Neural progenitor cell (in vitro differentiated cells): ENCODE measurements at regions not wholly inside any gene's neighbourhood (a gene's known extent, or its start where the extent isn't known, plus 50 kb on each side); places are given as distances from the start of the nearest gene placed in this dataset.

ENCODE experiments used
- DNase-seq: peaks from one replicate; pipeline ENCODE4 v3.0.0-alpha.2; 2016; ENCODE audit warnings: low spot score
- H2AFZ ChIP-seq: fragments of 200-600 bp; sonication (generic); replicated peaks from 2 replicates; pipeline ENCODE4 v1.6.1; 2016; ENCODE audit warnings: antibody characterized with exemption
- H3F3A ChIP-seq: fragments of 200-600 bp; sonication (generic); 2 replicates; pipeline ENCODE4 v1.6.1; 2016; ENCODE audit warnings: antibody characterized with exemption, low read depth
- H3K27ac ChIP-seq: fragments of 200-600 bp; sonication (generic); 2 replicates; pipeline ENCODE4 v1.5.1; 2016; ENCODE audit warnings: mild to moderate bottlenecking
- H3K27me3 ChIP-seq: fragments of 200-600 bp; sonication (generic); 2 replicates; pipeline ENCODE4 v1.6.1; 2016; ENCODE audit warnings: mild to moderate bottlenecking, moderate library complexity
- H3K36me3 ChIP-seq: fragments of 200-600 bp; sonication (generic); 2 replicates; pipeline ENCODE4 v1.5.1; 2016
- H3K4me1 ChIP-seq: fragments of 200-600 bp; sonication (generic); 2 replicates; pipeline ENCODE4 v1.6.1; 2016; ENCODE audit warnings: mixed run types
- H3K4me2 ChIP-seq: fragments of 200-600 bp; sonication (generic); 2 replicates; pipeline ENCODE4 v1.6.1; 2016
- H3K4me3 ChIP-seq: fragments of 200-600 bp; sonication (generic); 2 replicates; pipeline ENCODE4 v1.5.1; 2016
- H3K79me2 ChIP-seq: fragments of 200-600 bp; sonication (generic); 2 replicates; pipeline ENCODE4 v1.6.1; 2016; ENCODE audit warnings: low read depth
- H3K9ac ChIP-seq: fragments of 200-600 bp; sonication (generic); 2 replicates; pipeline ENCODE4 v1.6.1; 2016
- H3K9me3 ChIP-seq: fragments of 200-600 bp; sonication (generic); 2 replicates; pipeline ENCODE4 v1.5.1; 2016; ENCODE audit warnings: low read depth
- H4K20me1 ChIP-seq: fragments of 200-600 bp; sonication (generic); 2 replicates; pipeline ENCODE4 v1.6.1; 2016; ENCODE audit warnings: low read depth
- H3K27ac Mint-ChIP-seq: 3 replicates; pipeline ENCODE4 v1.8.0; 2021; ENCODE audit warnings: mixed read lengths
- H3K27me3 Mint-ChIP-seq: 2 replicates; pipeline ENCODE4 v1.8.0; 2022; ENCODE audit warnings: low read depth, mild to moderate bottlenecking, inconsistent platforms, moderate library complexity, mixed read lengths; ENCODE audit not compliant: insufficient read depth
- H3K36me3 Mint-ChIP-seq: 3 replicates; pipeline ENCODE4 v1.8.0; 2021; ENCODE audit warnings: mixed read lengths
- H3K4me1 Mint-ChIP-seq: 3 replicates; pipeline ENCODE4 v1.8.0; 2021; ENCODE audit warnings: mixed read lengths
- H3K4me3 Mint-ChIP-seq: 3 replicates; pipeline ENCODE4 v1.8.0; 2021; ENCODE audit warnings: mild to moderate bottlenecking, moderate library complexity, mixed read lengths
- H3K9me3 Mint-ChIP-seq: 3 replicates; pipeline ENCODE4 v1.8.0; 2020; ENCODE audit warnings: mixed read lengths
- EZH2 ChIP-seq: fragments of 200-600 bp; sonication (generic); IDR thresholded peaks from 2 replicates; pipeline ENCODE4 v1.6.1; 2017; ENCODE audit warnings: antibody characterized with exemption, mild to moderate bottlenecking, moderate library complexity
- EZH2phosphoT487 ChIP-seq: fragments of 200-600 bp; sonication (generic); IDR thresholded peaks from 2 replicates; pipeline ENCODE4 v1.6.1; 2017; ENCODE audit warnings: antibody characterized with exemption
- TF ChIP-seq, protein P1 (sequence below): fragments of 200-600 bp; sonication (generic); IDR thresholded peaks from 2 replicates; pipeline ENCODE4 v1.5.1; 2017; ENCODE audit warnings: antibody characterized with exemption, mild to moderate bottlenecking

GRCh38 chr14:96959992-96960391, 162.8 kb downstream of the VRK1 start:
- no peaks in the 10 kb centered on the region for H3K36me3 ChIP-seq
- H3F3A ChIP-seq = no peaks in the 10 kb centered on the region
- Mint-ChIP-seq H3K36me3 (peaks cover 4% of the 10 kb centered on the region), H3K27ac (no peak overlapping the region), H3K27me3 (peaks cover 3% of the 10 kb centered on the region), H3K4me1 (no peaks in the 10 kb centered on the region), H3K9me3 (peaks cover 6% of the 10 kb centered on the region), H3K4me3 (no peak overlapping the region)
- no peak overlapping the region for H3K9ac ChIP-seq
- no peak overlapping the region for H3K4me2 ChIP-seq
- TF ChIP-seq EZH2 (no peak), EZH2phosphoT487 (no peak)
- TF ChIP-seq, protein P1, sequence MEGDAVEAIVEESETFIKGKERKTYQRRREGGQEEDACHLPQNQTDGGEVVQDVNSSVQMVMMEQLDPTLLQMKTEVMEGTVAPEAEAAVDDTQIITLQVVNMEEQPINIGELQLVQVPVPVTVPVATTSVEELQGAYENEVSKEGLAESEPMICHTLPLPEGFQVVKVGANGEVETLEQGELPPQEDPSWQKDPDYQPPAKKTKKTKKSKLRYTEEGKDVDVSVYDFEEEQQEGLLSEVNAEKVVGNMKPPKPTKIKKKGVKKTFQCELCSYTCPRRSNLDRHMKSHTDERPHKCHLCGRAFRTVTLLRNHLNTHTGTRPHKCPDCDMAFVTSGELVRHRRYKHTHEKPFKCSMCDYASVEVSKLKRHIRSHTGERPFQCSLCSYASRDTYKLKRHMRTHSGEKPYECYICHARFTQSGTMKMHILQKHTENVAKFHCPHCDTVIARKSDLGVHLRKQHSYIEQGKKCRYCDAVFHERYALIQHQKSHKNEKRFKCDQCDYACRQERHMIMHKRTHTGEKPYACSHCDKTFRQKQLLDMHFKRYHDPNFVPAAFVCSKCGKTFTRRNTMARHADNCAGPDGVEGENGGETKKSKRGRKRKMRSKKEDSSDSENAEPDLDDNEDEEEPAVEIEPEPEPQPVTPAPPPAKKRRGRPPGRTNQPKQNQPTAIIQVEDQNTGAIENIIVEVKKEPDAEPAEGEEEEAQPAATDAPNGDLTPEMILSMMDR = no peak
- no peaks in the 10 kb centered on the region for H3K27me3 ChIP-seq
- DNase-seq = no peak
- H4K20me1 ChIP-seq = no peaks in the 10 kb centered on the region
- no peaks in the 10 kb centered on the region for H3K79me2 ChIP-seq
- H3K4me3 ChIP-seq = no peak overlapping the region
- no peak overlapping the region for H2AFZ ChIP-seq
- no peak overlapping the region for H3K27ac ChIP-seq
- no peaks in the 10 kb centered on the region for H3K4me1 ChIP-seq
- no peaks in the 10 kb centered on the region for H3K9me3 ChIP-seq

DNA sequence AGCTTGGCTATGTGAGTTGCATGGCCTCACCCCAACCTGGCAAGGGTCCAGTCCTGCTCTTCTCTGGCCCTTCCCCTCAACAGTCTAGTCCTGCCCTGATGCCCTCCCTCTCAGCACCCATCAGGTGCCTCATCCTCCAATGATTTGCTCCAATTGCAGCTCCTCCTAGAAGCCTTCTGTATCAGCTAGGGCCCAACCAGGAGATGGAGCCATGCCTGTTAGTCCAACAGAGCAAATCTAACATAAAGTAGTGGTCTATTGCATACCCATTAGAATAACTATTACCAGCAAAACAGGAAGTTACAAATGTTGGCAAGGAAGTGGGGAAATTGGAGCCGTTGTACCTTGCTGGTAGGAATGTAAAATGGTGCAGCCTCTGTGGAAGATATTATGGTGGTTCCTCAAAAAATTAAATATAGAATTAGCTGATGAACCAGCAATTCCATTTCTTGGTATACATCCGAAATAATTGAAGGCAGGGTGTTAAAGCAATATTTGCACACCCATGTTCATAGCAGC, 163.5 kb downstream of the VRK1 start:
- no peak overlapping the region for H3K9ac ChIP-seq
- DNase-seq = no peak
- H3K36me3 ChIP-seq = no peaks in the 10 kb centered on the region
- H3K4me2 ChIP-seq = no peak overlapping the region
- Mint-ChIP-seq H3K36me3 (peaks cover 3% of the 10 kb centered on the region), H3K4me3 (no peak overlapping the region), H3K27me3 (peaks cover 3% of the 10 kb centered on the region), H3K9me3 (peaks cover 4% of the 10 kb centered on the region), H3K27ac (no peak overlapping the region), H3K4me1 (no peaks in the 10 kb centered on the region)
- H2AFZ ChIP-seq = no peak overlapping the region
- H3K27me3 ChIP-seq = no peaks in the 10 kb centered on the region
- no peaks in the 10 kb centered on the region for H3K79me2 ChIP-seq
- no peak for TF ChIP-seq EZH2
- TF ChIP-seq EZH2phosphoT487 = no peak
- TF ChIP-seq, protein P1 = no peak
- H3K9me3 ChIP-seq = no peaks in the 10 kb centered on the region
- H4K20me1 ChIP-seq = no peaks in the 10 kb centered on the region
- no peaks in the 10 kb centered on the region for H3K4me1 ChIP-seq
- H3K27ac ChIP-seq = no peak overlapping the region
- H3F3A ChIP-seq = no peaks in the 10 kb centered on the region
- H3K4me3 ChIP-seq = no peak overlapping the region

- no peak overlapping the region for H3K9ac ChIP-seq
- peaks cover 4% of the 10 kb centered on the region for H3K4me1 Mint-ChIP-seq
- no peaks in the 10 kb centered on the region for H3K9me3 ChIP-seq
- DNase-seq = no peak
- no peak overlapping the region for H3K27ac Mint-ChIP-seq
- no peaks in the 10 kb centered on the region for H3K36me3 ChIP-seq
- no peaks in the 10 kb centered on the region for H3K27me3 ChIP-seq
- H3K27me3 Mint-ChIP-seq = peaks cover 3% of the 10 kb centered on the region
- H3F3A ChIP-seq = peaks cover 3% of the 10 kb centered on the region
- H3K4me3 ChIP-seq = no peak overlapping the region
- H3K27ac ChIP-seq = no peak overlapping the region
- H3K4me3 Mint-ChIP-seq = no peak overlapping the region
- TF ChIP-seq, protein P1 = no peak
- no peak for TF ChIP-seq EZH2phosphoT487
- no peak for TF ChIP-seq EZH2
- no peaks in the 10 kb centered on the region for H3K79me2 ChIP-seq
- H3K9me3 Mint-ChIP-seq = peaks cover 3% of the 10 kb centered on the region
- no peak overlapping the region for H3K4me2 ChIP-seq
- H2AFZ ChIP-seq = no peak overlapping the region
- H3K36me3 Mint-ChIP-seq = peaks cover 3% of the 10 kb centered on the region
- H3K4me1 ChIP-seq = peaks cover 9% of the 10 kb centered on the region
- H4K20me1 ChIP-seq = no peaks in the 10 kb centered on the region
Measured at GRCh38 chr14:96961895-96962294, 164.7 kb downstream of the VRK1 start.
